ENCODE measurements at regions not wholly inside any gene's neighbourhood (a gene's known extent, or its start where the extent isn't known, plus 50 kb on each side); places are given as distances from the start of the nearest gene placed in this dataset.

- no peak overlapping the region for H3K4me3 Mint-ChIP-seq
Measured at GRCh38 chr20:60238992-60239660, 280.9 kb downstream of the CDH26 start.

GRCh38 chr20:60239956-60240355 is 281.7 kb downstream of the CDH26 start:
- Mint-ChIP-seq H3K4me3 (no peak overlapping the region), H3K4me1 (ENCODE audit: low read depth) (no peaks in the 10 kb centered on the region), H3K27ac (no peak overlapping the region), H3K27me3 (peaks cover 16% of the 10 kb centered on the region), H3K36me3 (ENCODE audit: low read depth) (no peaks in the 10 kb centered on the region), H3K9me3 (no peaks in the 10 kb centered on the region)
- DNase-seq = no peak

More at GRCh38 chr20:60238992-60239660, 280.9 kb downstream of the CDH26 start:
- Mint-ChIP-seq H3K4me1 (ENCODE audit: low read depth) (no peaks in the 10 kb centered on the region), H3K36me3 (ENCODE audit: low read depth) (no peaks in the 10 kb centered on the region), H3K27me3 (peaks cover 16% of the 10 kb centered on the region), H3K9me3 (no peaks in the 10 kb centered on the region), H3K27ac (no peak overlapping the region)
- DNase-seq = no peak

- no peaks in the 10 kb centered on the region for H3K36me3 Mint-ChIP-seq (ENCODE audit: low read depth)
Measured at GRCh38 chr20:60240415-60240814, 282.2 kb downstream of the CDH26 start.

GRCh38 chr20:60240986-60241385 is 282.8 kb downstream of the CDH26 start:
- H3K27ac Mint-ChIP-seq = no peak overlapping the region
- peaks cover 14% of the 10 kb centered on the region for H3K27me3 Mint-ChIP-seq
- H3K9me3 Mint-ChIP-seq = no peaks in the 10 kb centered on the region
- no peak for DNase-seq
- H3K4me3 Mint-ChIP-seq = no peak overlapping the region
- H3K4me1 Mint-ChIP-seq (ENCODE audit: low read depth) = no peaks in the 10 kb centered on the region
- no peaks in the 10 kb centered on the region for H3K36me3 Mint-ChIP-seq (ENCODE audit: low read depth)

More at GRCh38 chr20:60240415-60240814, 282.2 kb downstream of the CDH26 start:
- H3K27ac Mint-ChIP-seq = no peak overlapping the region
- no peak for DNase-seq
- no peaks in the 10 kb centered on the region for H3K9me3 Mint-ChIP-seq
- peaks cover 16% of the 10 kb centered on the region for H3K27me3 Mint-ChIP-seq
- H3K4me3 Mint-ChIP-seq = no peak overlapping the region
- H3K4me1 Mint-ChIP-seq (ENCODE audit: low read depth) = no peaks in the 10 kb centered on the region

GRCh38 chr20:60242836-60243505 is 284.7 kb downstream of the CDH26 start:
- Mint-ChIP-seq H3K9me3 (no peaks in the 10 kb centered on the region), H3K4me1 (ENCODE audit: low read depth) (no peaks in the 10 kb centered on the region), H3K36me3 (ENCODE audit: low read depth) (no peaks in the 10 kb centered on the region), H3K27ac (no peak overlapping the region), H3K4me3 (no peak overlapping the region), H3K27me3 (peaks cover 14% of the 10 kb centered on the region)
- no peak for DNase-seq

- DNase-seq = no peak
- H3K9me3 Mint-ChIP-seq = no peaks in the 10 kb centered on the region
- no peaks in the 10 kb centered on the region for H3K36me3 Mint-ChIP-seq (ENCODE audit: low read depth)
- H3K4me1 Mint-ChIP-seq (ENCODE audit: low read depth) = no peaks in the 10 kb centered on the region
- no peak overlapping the region for H3K27ac Mint-ChIP-seq
- peaks cover 4% of the 10 kb centered on the region for H3K27me3 Mint-ChIP-seq
- no peak overlapping the region for H3K4me3 Mint-ChIP-seq
Measured at GRCh38 chr20:60244373-60245146, 286.3 kb downstream of the CDH26 start.

GRCh38 chr20:60246751-60247150 is 288.5 kb downstream of the CDH26 start:
- no peak for DNase-seq
- H3K36me3 Mint-ChIP-seq (ENCODE audit: low read depth) = no peaks in the 10 kb centered on the region

GRCh38 chr20:60249436-60249835 is 291.2 kb downstream of the CDH26 start:
- Mint-ChIP-seq H3K4me1 (ENCODE audit: low read depth) (no peaks in the 10 kb centered on the region), H3K27me3 (no peaks in the 10 kb centered on the region), H3K4me3 (no peak overlapping the region), H3K27ac (no peak overlapping the region), H3K36me3 (ENCODE audit: low read depth) (no peaks in the 10 kb centered on the region), H3K9me3 (no peaks in the 10 kb centered on the region)
- no peak for DNase-seq

More at GRCh38 chr20:60246751-60247150, 288.5 kb downstream of the CDH26 start:
- Mint-ChIP-seq H3K27me3 (no peaks in the 10 kb centered on the region), H3K9me3 (no peaks in the 10 kb centered on the region), H3K4me3 (no peak overlapping the region), H3K4me1 (ENCODE audit: low read depth) (no peaks in the 10 kb centered on the region), H3K27ac (no peak overlapping the region)

- Mint-ChIP-seq H3K4me1 (ENCODE audit: low read depth) (no peaks in the 10 kb centered on the region), H3K9me3 (no peaks in the 10 kb centered on the region), H3K27ac (no peak overlapping the region), H3K4me3 (no peak overlapping the region), H3K36me3 (ENCODE audit: low read depth) (no peaks in the 10 kb centered on the region), H3K27me3 (no peaks in the 10 kb centered on the region)
- no peak for DNase-seq
Measured at GRCh38 chr20:60250251-60250650, 292.0 kb downstream of the CDH26 start.

GRCh38 chr20:60252866-60253265 is 294.6 kb downstream of the CDH26 start:
- no peaks in the 10 kb centered on the region for H3K36me3 Mint-ChIP-seq (ENCODE audit: low read depth)
- no peak overlapping the region for H3K27ac Mint-ChIP-seq
- no peak overlapping the region for H3K4me3 Mint-ChIP-seq

GRCh38 chr20:60253471-60253870 is 295.2 kb downstream of the CDH26 start:
- no peak for DNase-seq
- Mint-ChIP-seq H3K4me1 (ENCODE audit: low read depth) (no peaks in the 10 kb centered on the region), H3K27me3 (no peaks in the 10 kb centered on the region), H3K4me3 (no peak overlapping the region), H3K36me3 (ENCODE audit: low read depth) (no peaks in the 10 kb centered on the region), H3K9me3 (no peaks in the 10 kb centered on the region), H3K27ac (no peak overlapping the region)

More at GRCh38 chr20:60252866-60253265, 294.6 kb downstream of the CDH26 start:
- Mint-ChIP-seq H3K27me3 (no peaks in the 10 kb centered on the region), H3K9me3 (no peaks in the 10 kb centered on the region), H3K4me1 (ENCODE audit: low read depth) (no peaks in the 10 kb centered on the region)
- no peak for DNase-seq

- DNase-seq = no peak
- Mint-ChIP-seq H3K9me3 (no peaks in the 10 kb centered on the region), H3K4me3 (no peak overlapping the region), H3K4me1 (ENCODE audit: low read depth) (no peaks in the 10 kb centered on the region), H3K36me3 (ENCODE audit: low read depth) (no peaks in the 10 kb centered on the region), H3K27ac (no peak overlapping the region), H3K27me3 (no peaks in the 10 kb centered on the region)
Measured at GRCh38 chr20:60254901-60255411, 296.7 kb downstream of the CDH26 start.

- no peak for DNase-seq
- Mint-ChIP-seq H3K27ac (no peak overlapping the region), H3K4me3 (no peak overlapping the region), H3K36me3 (ENCODE audit: low read depth) (no peaks in the 10 kb centered on the region), H3K9me3 (no peaks in the 10 kb centered on the region), H3K27me3 (no peaks in the 10 kb centered on the region), H3K4me1 (ENCODE audit: low read depth) (no peaks in the 10 kb centered on the region)
Measured at GRCh38 chr20:60255415-60255814, 297.2 kb downstream of the CDH26 start.

GRCh38 chr20:60255866-60256265 is 297.6 kb downstream of the CDH26 start:
- no peak overlapping the region for H3K27ac Mint-ChIP-seq
- H3K4me1 Mint-ChIP-seq (ENCODE audit: low read depth) = no peaks in the 10 kb centered on the region
- no peaks in the 10 kb centered on the region for H3K36me3 Mint-ChIP-seq (ENCODE audit: low read depth)
- no peaks in the 10 kb centered on the region for H3K27me3 Mint-ChIP-seq
- no peak overlapping the region for H3K4me3 Mint-ChIP-seq
- no peaks in the 10 kb centered on the region for H3K9me3 Mint-ChIP-seq
- DNase-seq = no peak
